GM19395 (cell line): ENCODE measurements at regions not wholly inside any gene's neighbourhood (a gene's known extent, or its start where the extent isn't known, plus 50 kb on each side); places are given as distances from the start of the nearest gene placed in this dataset.

Source experiments
- ATAC-seq: cut with Tn5 transposase; IDR thresholded peaks from one replicate; pipeline ENCODE4 v1.9.1; 2021; ENCODE audit warnings: mild to moderate bottlenecking, moderate library complexity; ENCODE audit not compliant: unreplicated experiment

GRCh38 chr2:226581661-226582060, 218.0 kb downstream of the IRS1 start:
- ATAC-seq, result no peak

GRCh38 chr2:226581004-226581403, 218.6 kb downstream of the IRS1 start:
- no peak for ATAC-seq

DNA sequence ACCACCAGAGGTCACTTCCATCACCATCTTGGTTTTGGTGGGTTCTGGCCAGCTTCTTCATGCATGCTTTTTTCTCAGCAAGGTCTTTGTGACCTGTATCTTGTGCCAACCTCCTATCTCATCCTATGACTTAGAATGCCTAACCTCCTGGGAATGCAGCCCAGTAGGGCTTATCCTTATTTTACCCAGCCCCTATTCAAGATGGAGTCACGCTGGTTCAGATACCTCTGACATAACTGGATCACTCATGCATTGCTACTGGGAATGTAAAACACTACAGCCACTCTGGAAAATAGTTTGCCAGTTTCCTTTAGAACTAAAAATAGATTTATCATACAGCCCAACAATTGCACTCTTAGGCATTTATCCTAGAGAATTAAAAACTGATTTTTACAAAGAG, 219.2 kb downstream of the IRS1 start:
- ATAC-seq, result no peak

GRCh38 chr2:226579519-226579918, 220.1 kb downstream of the IRS1 start:
- ATAC-seq, result no peak

DNA sequence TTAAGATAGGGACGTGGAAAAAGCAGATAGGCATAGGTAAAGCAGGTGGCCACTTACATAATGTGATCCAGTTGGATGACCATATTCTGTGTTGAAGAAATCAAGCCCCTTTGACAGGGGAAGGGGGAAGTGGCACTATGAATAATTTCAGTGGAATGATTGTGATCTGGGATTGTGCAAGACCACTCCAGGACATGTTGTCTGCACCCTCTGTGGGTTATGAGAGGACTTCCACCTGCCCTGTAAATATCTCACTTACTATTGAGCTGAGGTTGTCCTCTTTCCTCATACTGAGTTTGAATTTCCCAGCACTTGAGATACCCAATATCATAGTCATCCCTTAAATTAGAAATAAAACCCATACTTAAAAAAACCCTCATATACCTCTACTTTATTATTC, 220.7 kb downstream of the IRS1 start:
- no peak for ATAC-seq

- ATAC-seq, result no peak
These were observed 221.2 kb downstream of the IRS1 start for GRCh38 chr2:226578373-226578772.

- no peak for ATAC-seq
These were observed 223.7 kb downstream of the IRS1 start for GRCh38 chr2:226575928-226576327.

DNA sequence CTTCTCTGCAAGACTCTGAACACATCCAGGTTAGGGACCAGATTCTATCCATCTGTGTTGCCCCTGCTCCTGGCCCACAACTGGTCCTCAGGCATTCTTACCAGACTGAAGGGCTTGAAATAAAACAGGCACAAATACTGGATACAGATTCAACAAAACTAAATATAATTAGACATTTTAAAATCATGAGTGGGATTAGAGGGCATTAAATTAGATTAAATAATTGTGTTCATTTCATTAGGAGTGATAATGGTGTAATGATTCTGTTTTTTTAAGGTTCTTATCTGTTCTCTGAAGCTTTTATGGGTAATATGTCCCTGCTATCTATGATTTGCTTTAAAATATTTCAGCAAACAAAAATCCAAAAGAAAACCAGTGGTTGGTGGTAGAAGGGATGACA, 226.5 kb downstream of the IRS1 start:
- no peak for ATAC-seq

DNA sequence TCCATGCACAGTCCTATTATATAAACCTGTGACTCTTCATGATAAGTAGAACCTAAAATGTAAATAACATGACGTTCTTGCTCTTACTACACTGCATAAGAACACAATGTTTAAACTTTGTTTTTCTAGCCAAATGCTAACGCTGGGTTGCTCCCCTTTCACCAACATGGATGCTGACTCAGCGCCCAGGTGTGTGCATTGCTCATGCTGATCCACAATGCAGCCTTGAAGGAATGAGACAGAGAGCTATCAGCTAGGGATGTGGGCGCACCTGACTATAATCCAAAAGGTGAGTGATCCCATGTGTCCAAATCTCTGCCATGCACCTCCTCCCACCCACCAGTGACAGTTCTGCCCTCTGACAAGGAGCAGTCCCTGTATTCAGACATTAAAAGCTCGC, 235.0 kb downstream of the IRS1 start:
- ATAC-seq, result no peak

DNA sequence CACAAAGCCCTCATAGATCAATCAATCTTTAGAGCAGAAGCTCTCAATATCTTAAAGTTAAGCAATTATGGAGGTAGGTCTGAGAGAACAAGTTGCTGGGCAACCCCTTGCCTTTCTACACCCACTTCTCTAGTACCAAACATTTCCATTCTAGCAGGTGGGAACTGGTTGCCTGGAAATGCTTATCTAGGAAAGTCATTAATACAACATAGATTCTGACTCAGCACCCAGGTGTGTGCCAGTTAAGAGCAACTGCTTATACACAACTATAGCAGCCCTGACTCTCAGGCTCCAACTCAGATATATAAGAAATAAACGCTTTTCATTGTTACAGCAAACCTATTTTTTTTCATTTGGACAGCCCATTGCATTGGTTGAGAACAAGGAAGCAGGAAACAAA, 237.7 kb downstream of the IRS1 start:
- no peak for ATAC-seq

DNA sequence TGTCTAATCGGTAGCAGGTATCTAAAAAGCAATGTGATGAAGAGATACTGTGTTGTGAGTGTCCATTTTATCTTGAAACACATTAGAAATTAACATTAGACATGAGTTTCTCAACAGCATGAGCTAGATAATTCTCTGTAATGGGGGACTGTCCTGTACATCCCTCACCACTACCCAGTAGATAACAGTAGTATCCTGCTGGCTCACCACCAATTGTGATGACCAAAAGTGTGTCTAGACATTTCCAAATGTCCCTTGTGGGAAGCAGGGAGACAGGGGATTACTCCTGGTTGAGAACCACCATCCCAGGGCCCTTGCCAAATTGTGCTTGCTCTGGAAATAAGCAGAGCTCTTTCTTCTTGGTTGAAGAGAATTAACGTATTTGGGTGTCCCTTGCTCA, 239.3 kb downstream of the IRS1 start:
- ATAC-seq, result no peak

DNA sequence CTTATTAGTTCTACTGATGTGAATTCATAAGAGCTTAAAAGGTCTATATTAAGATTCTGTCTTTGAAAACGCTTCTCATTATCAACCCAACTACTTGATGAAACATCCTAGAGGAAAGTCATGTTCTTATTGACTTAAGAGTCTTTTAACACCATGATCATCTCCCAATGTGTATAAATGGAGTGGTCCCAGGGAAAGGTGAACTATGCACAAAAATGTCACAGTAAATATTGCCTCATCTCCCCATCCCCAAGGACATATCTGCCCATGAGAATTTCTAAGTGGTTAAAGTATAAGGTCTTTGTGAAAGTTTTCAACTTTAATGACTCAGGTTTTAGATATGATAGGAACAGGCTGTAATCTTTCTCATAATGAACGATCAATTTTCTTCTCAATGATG, 240.1 kb downstream of the IRS1 start:
- no peak for ATAC-seq

GRCh38 chr2:226558418-226558817, 241.2 kb downstream of the IRS1 start:
- ATAC-seq, result no peak

- no peak for ATAC-seq
These were observed 243.6 kb downstream of the IRS1 start for GRCh38 chr2:226556050-226556449.

- no peak for ATAC-seq
These were observed 244.9 kb downstream of the IRS1 start for GRCh38 chr2:226554701-226555100.

DNA sequence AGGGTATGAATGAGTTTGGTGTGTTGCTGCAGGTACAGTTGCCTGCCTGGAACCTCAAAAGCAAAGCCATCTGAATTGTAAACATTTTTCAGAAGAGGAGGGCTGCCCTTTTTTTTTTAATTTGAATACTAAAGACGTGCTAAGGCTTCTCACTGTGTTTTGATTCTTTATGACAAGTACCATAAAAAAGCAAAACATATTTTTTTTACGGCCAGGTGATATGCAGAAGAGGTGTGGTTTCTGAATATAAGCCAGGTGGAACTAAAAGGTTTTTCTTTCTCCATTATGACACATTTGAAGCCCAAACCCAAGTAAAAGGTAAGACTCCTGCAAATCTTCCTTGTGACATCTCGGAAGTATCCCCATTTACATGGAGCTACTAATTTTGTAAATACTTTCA, 246.3 kb downstream of the IRS1 start:
- no peak for ATAC-seq

- ATAC-seq, result no peak
These were observed 246.9 kb downstream of the IRS1 start for GRCh38 chr2:226552571-226553285.

GRCh38 chr2:226551522-226552250, 247.9 kb downstream of the IRS1 start:
- no peak for ATAC-seq

DNA sequence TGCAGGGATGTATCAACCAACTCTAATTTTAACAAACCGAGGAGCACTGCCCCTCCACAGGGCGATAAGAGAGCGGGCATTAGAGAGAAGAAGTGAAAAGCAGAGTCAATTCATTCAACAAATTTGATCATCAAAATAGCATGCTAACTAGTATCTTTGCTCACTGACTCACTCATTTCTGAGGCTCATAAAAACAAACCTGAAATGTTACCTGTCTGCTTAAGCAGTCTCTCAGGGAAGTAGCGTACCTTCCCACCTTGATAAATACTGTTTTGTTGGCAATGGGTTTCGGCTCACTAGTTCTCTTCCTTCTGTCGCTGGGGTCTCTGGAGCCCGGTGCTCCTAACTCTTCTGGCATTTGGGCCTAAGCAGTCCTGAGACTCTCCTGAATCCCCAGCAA, 248.8 kb downstream of the IRS1 start:
- no peak for ATAC-seq

DNA sequence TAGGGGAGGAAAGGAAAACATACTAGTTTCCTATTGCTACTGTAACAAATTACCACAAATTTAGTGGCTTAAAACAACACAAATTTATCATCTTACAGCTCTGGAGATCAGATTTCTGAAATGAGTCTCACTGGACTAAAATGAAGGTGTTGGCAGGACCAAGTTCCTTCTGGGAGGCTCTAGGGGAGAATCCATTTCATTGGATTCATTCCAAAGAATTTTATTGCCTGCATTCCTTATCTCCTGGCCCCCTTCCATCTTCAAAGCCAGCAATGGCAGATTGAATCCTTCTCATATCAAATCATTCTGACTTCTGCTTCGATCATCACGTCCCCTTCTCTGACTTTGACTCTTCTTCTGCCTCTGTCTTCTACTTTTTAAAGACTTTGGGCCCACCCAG, 250.9 kb downstream of the IRS1 start:
- ATAC-seq, result no peak

- ATAC-seq, result no peak
These were observed 254.9 kb downstream of the IRS1 start for GRCh38 chr2:226544596-226545210.
